Karpas-422 (cell line): ENCODE measurements at regions not wholly inside any gene's neighbourhood (a gene's known extent, or its start where the extent isn't known, plus 50 kb on each side); places are given as distances from the start of the nearest gene placed in this dataset.

Experiments
- small RNA-seq: library from RNA; depleted of rRNA; stranded (forward); fragments of <200 nt; gene quantifications from one replicate; pipeline ENCODE3, GENCODE V24; 2014

Small RNAs in the stretch of these regions (small RNA-seq; reads per million reads assigned to genes)
- 0.36 reads per million for gene RN7SKP21
